Tibial nerve (tissue), 3 donors: ENCODE measurements at regions not wholly inside any gene's neighbourhood (a gene's known extent, or its start where the extent isn't known, plus 50 kb on each side); places are given as distances from the start of the nearest gene placed in this dataset.

Experiments
- CTCF ChIP-seq, 5 experiments: fragments of 200-600 bp in 3 of 5; fragments of 450-650 bp in 2 of 5; sonication (generic) in 3 of 5; IDR thresholded peaks; one replicate each; pipeline ENCODE4 v1.5.1; 2016 to 2019; ENCODE audit warnings: antibody characterized with exemption in 5 of 5, mild to moderate bottlenecking in 3 of 5, moderate library complexity in 2 of 5
- POLR2A ChIP-seq, 2 donors: fragments of 450-650 bp; IDR thresholded peaks; one replicate each; pipeline ENCODE4 v1.6.1; 2017; ENCODE audit warnings: antibody characterized with exemption in 2 of 2, mild to moderate bottlenecking in 2 of 2, moderate library complexity in 2 of 2

GRCh38 chr3:130834476-130834875 lies 59.4 kb upstream of the ATP2C1 start:
- TF ChIP-seq POLR2A (IDR thresholded peaks at IDR 0.05) (no peak), CTCF (IDR thresholded peaks at IDR 0.05) (no peak)
